MM.1S (cell line): ENCODE measurements at regions not wholly inside any gene's neighbourhood (a gene's known extent, or its start where the extent isn't known, plus 50 kb on each side); places are given as distances from the start of the nearest gene placed in this dataset.

Experiments used
- EZH2phosphoT487 ChIP-seq: fragments of 300-600 bp; sonication (generic); IDR thresholded peaks from 2 replicates; pipeline ENCODE4 v1.6.1; 2018; ENCODE audit warnings: antibody characterized with exemption, low read length
- TF ChIP-seq, protein P1 (sequence below): fragments of 300-600 bp; sonication (generic); IDR thresholded peaks from 2 replicates; pipeline ENCODE4 v1.5.1; 2016; ENCODE audit warnings: antibody characterized with exemption, low read length, mixed read lengths

DNA sequence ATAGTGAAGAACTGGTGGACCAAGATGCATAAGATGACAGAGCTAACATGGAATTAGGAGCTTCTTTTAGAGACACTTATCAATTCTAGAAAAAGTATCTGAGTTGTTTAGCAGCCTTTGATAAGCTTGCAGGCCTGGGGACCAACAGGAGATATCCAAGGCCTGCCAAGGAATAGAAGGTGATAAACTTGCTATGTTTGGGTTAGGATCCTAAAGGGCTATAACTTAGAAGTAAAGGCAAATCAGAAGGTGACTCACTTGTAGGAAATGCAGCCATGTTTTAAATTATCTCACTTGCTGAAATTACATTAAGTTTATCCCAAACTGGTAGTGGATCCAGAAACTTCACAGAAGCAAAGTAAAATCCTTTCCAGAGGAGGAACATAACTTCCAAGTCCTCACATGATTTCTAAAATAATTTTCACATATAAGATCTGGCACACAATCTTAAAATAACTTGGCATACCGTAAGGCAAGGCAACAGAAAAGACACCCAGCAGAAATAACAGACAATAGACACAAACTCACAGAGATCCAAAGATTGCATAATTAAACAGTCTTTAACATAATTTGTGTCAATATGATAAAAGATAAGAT is 69.6 kb upstream of the TEAD1 start:
- TF ChIP-seq, protein P1, sequence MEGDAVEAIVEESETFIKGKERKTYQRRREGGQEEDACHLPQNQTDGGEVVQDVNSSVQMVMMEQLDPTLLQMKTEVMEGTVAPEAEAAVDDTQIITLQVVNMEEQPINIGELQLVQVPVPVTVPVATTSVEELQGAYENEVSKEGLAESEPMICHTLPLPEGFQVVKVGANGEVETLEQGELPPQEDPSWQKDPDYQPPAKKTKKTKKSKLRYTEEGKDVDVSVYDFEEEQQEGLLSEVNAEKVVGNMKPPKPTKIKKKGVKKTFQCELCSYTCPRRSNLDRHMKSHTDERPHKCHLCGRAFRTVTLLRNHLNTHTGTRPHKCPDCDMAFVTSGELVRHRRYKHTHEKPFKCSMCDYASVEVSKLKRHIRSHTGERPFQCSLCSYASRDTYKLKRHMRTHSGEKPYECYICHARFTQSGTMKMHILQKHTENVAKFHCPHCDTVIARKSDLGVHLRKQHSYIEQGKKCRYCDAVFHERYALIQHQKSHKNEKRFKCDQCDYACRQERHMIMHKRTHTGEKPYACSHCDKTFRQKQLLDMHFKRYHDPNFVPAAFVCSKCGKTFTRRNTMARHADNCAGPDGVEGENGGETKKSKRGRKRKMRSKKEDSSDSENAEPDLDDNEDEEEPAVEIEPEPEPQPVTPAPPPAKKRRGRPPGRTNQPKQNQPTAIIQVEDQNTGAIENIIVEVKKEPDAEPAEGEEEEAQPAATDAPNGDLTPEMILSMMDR = no peak
- no peak for TF ChIP-seq EZH2phosphoT487
